H9 (cell line): ENCODE measurements at regions not wholly inside any gene's neighbourhood (a gene's known extent, or its start where the extent isn't known, plus 50 kb on each side); places are given as distances from the start of the nearest gene placed in this dataset.

Experiments used
- DNase-seq: peaks from one replicate; pipeline ENCODE4 v3.0.0-alpha.2; 2017
- H2AFZ ChIP-seq: one replicate; pipeline ENCODE4 v1.6.1; 2013; ENCODE audit warnings: mild to moderate bottlenecking, low read length, control low read depth, moderate library complexity
- H2AK5ac ChIP-seq: 2 replicates; pipeline ENCODE4 v1.6.1; 2013; ENCODE audit warnings: low read length, control low read depth, mixed read lengths; ENCODE audit not compliant: insufficient read length
- H2BK120ac ChIP-seq: one replicate; pipeline ENCODE4 v1.6.1; 2013; ENCODE audit warnings: low read depth, mild to moderate bottlenecking, low read length, control low read depth, inconsistent platforms; ENCODE audit not compliant: poor library complexity, severe bottlenecking
- H2BK12ac ChIP-seq: 2 replicates; pipeline ENCODE4 v1.6.1; 2013; ENCODE audit warnings: low read length, control low read depth, mixed read lengths, low read depth; ENCODE audit not compliant: insufficient read length
- H2BK15ac ChIP-seq: 2 replicates; pipeline ENCODE4 v1.6.1; 2013; ENCODE audit warnings: low read depth, low read length, control low read depth
- H2BK20ac ChIP-seq: one replicate; pipeline ENCODE4 v1.6.1; 2013; ENCODE audit warnings: low read depth, mild to moderate bottlenecking, low read length, control low read depth, inconsistent platforms; ENCODE audit not compliant: poor library complexity, severe bottlenecking
- H2BK5ac ChIP-seq: 2 replicates; pipeline ENCODE4 v1.6.1; 2013; ENCODE audit warnings: low read length, control low read depth, mixed read lengths; ENCODE audit not compliant: insufficient read length
- H3K14ac ChIP-seq: 2 replicates; pipeline ENCODE4 v1.6.1; 2013; ENCODE audit warnings: low read length, control low read depth; ENCODE audit not compliant: insufficient read depth
- H3K18ac ChIP-seq: 2 replicates; pipeline ENCODE4 v1.6.1; 2013; ENCODE audit warnings: low read depth, mild to moderate bottlenecking, mixed read lengths, low read length, control low read depth; ENCODE audit not compliant: insufficient read length
- H3K23ac ChIP-seq: 2 replicates; pipeline ENCODE4 v1.6.1; 2013; ENCODE audit warnings: low read length, control low read depth, mixed read lengths, low read depth; ENCODE audit not compliant: insufficient read length
- H3K23me2 ChIP-seq: 2 replicates; pipeline ENCODE4 v1.6.1; 2013; ENCODE audit warnings: low read depth, mild to moderate bottlenecking, mixed read lengths, low read length, control low read depth; ENCODE audit not compliant: insufficient read length, poor library complexity, severe bottlenecking
- H3K27ac ChIP-seq: 2 replicates; pipeline ENCODE4 v1.5.1; 2013; ENCODE audit warnings: low read length, control low read depth, mixed read lengths, low read depth; ENCODE audit not compliant: insufficient read length
- H3K27me3 ChIP-seq: 2 replicates; pipeline ENCODE4 v1.6.1; 2013; ENCODE audit warnings: low read length, control low read depth, inconsistent platforms; ENCODE audit not compliant: insufficient read depth
- H3K4ac ChIP-seq: 2 replicates; pipeline ENCODE4 v1.6.1; 2013; ENCODE audit warnings: low read depth, mild to moderate bottlenecking, control low read depth, inconsistent platforms, low read length, moderate library complexity
- H3K4me1 ChIP-seq: 2 replicates; pipeline ENCODE4 v1.6.1; 2013; ENCODE audit warnings: low read length, control low read depth, inconsistent platforms; ENCODE audit not compliant: insufficient read depth
- H3K4me2 ChIP-seq: 2 replicates; pipeline ENCODE4 v1.6.1; 2013; ENCODE audit warnings: low read length, control low read depth, mixed read lengths; ENCODE audit not compliant: insufficient read length, insufficient read depth
- H3K56ac ChIP-seq: 2 replicates; pipeline ENCODE4 v1.6.1; 2013; ENCODE audit warnings: low read depth, mild to moderate bottlenecking, mixed read lengths, low read length, control low read depth; ENCODE audit not compliant: insufficient read length
- H3K79me1 ChIP-seq: 2 replicates; pipeline ENCODE4 v1.6.1; 2013; ENCODE audit warnings: low read depth, mild to moderate bottlenecking, moderate library complexity, low read length, control low read depth, inconsistent platforms; ENCODE audit not compliant: insufficient read depth, poor library complexity, severe bottlenecking
- H3K79me2 ChIP-seq: 2 replicates; pipeline ENCODE4 v1.6.1; 2013; ENCODE audit warnings: low read length, control low read depth, inconsistent platforms; ENCODE audit not compliant: insufficient read depth
- H3K9ac ChIP-seq: 2 replicates; pipeline ENCODE4 v1.6.1; 2013; ENCODE audit warnings: low read length, control low read depth, mixed read lengths; ENCODE audit not compliant: insufficient read length; ENCODE audit errors: extremely low read depth
- H3K9me3 ChIP-seq: one replicate; pipeline ENCODE4 v1.6.1; 2013; ENCODE audit warnings: low read depth, low read length, inconsistent platforms; ENCODE audit not compliant: control insufficient read depth
- H3T11ph ChIP-seq: one replicate; pipeline ENCODE4 v1.6.1; 2013; ENCODE audit warnings: mild to moderate bottlenecking, low read length, control low read depth, inconsistent platforms
- H4K20me1 ChIP-seq: one replicate; pipeline ENCODE4 v1.6.1; 2013; ENCODE audit not compliant: control insufficient read depth, insufficient read length, insufficient read depth
- H4K5ac ChIP-seq: 2 replicates; pipeline ENCODE4 v1.6.1; 2013; ENCODE audit warnings: low read depth, mild to moderate bottlenecking, mixed read lengths, low read length, control low read depth; ENCODE audit not compliant: insufficient read length
- H4K8ac ChIP-seq: replicated peaks from 2 replicates; pipeline ENCODE4 v1.6.1; 2013; ENCODE audit warnings: low read length, control low read depth, mixed read lengths, low read depth; ENCODE audit not compliant: insufficient read length
- H4K91ac ChIP-seq: 2 replicates; pipeline ENCODE4 v1.6.1; 2013; ENCODE audit warnings: low read depth, mild to moderate bottlenecking, moderate library complexity, mixed read lengths, low read length, control low read depth; ENCODE audit not compliant: insufficient read length
- H3K27ac Mint-ChIP-seq, 3 experiments: 2 replicates in 2 of 3; 3 replicates in 1 of 3; pipeline ENCODE4 v1.8.0; 2020 to 2021; ENCODE audit warnings: mixed read lengths in 3 of 3, mild to moderate bottlenecking in 1 of 3, moderate library complexity in 1 of 3
- H3K27me3 Mint-ChIP-seq: 2 replicates; pipeline ENCODE4 v1.8.0; 2021; ENCODE audit warnings: low read depth, mild to moderate bottlenecking, moderate library complexity, mixed read lengths
- H3K36me3 Mint-ChIP-seq, 3 experiments: 2 replicates in 2 of 3; 3 replicates in 1 of 3; pipeline ENCODE4 v1.8.0; 2020 to 2021; ENCODE audit warnings: low read depth in 3 of 3, mixed read lengths in 3 of 3; ENCODE audit not compliant: insufficient read depth in 1 of 3
- H3K4me1 Mint-ChIP-seq, 2 experiments: 2 replicates each; pipeline ENCODE4 v1.8.0; 2020; ENCODE audit warnings: mixed read lengths in 2 of 2
- H3K4me3 Mint-ChIP-seq, 2 experiments: 2 replicates in 1 of 2; 3 replicates in 1 of 2; pipeline ENCODE4 v1.8.0; 2020 to 2021; ENCODE audit warnings: mild to moderate bottlenecking in 2 of 2, mixed read lengths in 2 of 2, moderate library complexity in 1 of 2
- H3K9me3 Mint-ChIP-seq, 2 experiments: 2 replicates in 1 of 2; 3 replicates in 1 of 2; pipeline ENCODE4 v1.8.0; 2020; ENCODE audit warnings: mild to moderate bottlenecking in 2 of 2, mixed read lengths in 2 of 2, moderate library complexity in 1 of 2
- CTCF ChIP-seq: fragments of 200-600 bp; sonication (generic); conservative IDR thresholded peaks from 3 replicates; pipeline ENCODE4 v1.8.0; 2021; ENCODE audit warnings: antibody characterized with exemption, mild to moderate bottlenecking
- WGBS: extraction: QIAGEN DNeasy Blood & Tissue Kit; methylation state at CpG from one replicate; pipeline ENCODE4 v1.1.7; 2013; ENCODE audit warnings: missing lambda C conversion rate, low lambda C conversion rate, mixed read lengths; ENCODE audit not compliant: insufficient read length; ENCODE audit errors: extremely low coverage; 5-methylcytosine and 5-hydroxymethylcytosine counted together

GRCh38 chr6:102815207-102815606 is 1421.7 kb downstream of the GRIK2 start:
- Histone ChIP-seq H3K9ac (no peak overlapping the region), H3K27ac (no peak overlapping the region), H3K14ac (no peak overlapping the region), H3K23ac (no peak overlapping the region), H4K91ac (no peak overlapping the region), H3K27me3 (no peaks in the 10 kb centered on the region), H3K56ac (no peak overlapping the region), H4K8ac (no peak overlapping the region), H3K23me2 (no peaks in the 10 kb centered on the region), H2AFZ (no peak overlapping the region), H3K4me1 (no peaks in the 10 kb centered on the region), H2BK12ac (no peak overlapping the region), H2AK5ac (no peak overlapping the region), H3K9me3 (no peaks in the 10 kb centered on the region), H4K20me1 (no peaks in the 10 kb centered on the region), H4K5ac (no peak overlapping the region), H2BK5ac (no peak overlapping the region), H2BK120ac (no peak overlapping the region), H3K79me2 (no peaks in the 10 kb centered on the region), H3K4ac (no peak overlapping the region), H2BK20ac (no peak overlapping the region), H3K79me1 (no peaks in the 10 kb centered on the region), H3K18ac (no peak overlapping the region), H2BK15ac (no peak overlapping the region), H3K4me2 (no peak overlapping the region), H3T11ph (no peak overlapping the region)
- Mint-ChIP-seq H3K4me1 (peaks cover 3% of the 10 kb centered on the region in 2 experiments; a peak in 2 of 4 replicates), H3K4me3 (no peak overlapping the region), H3K27me3 (no peaks in the 10 kb centered on the region), H3K36me3 (no peaks in the 10 kb centered on the region), H3K27ac (no peak overlapping the region), H3K9me3 (no peaks in the 10 kb centered on the region)
- TF ChIP-seq CTCF: no peak
- no peak for DNase-seq
- WGBS: no CpG with 5 or more reads among the region's 4 CpGs
